OCI-LY3 (cell line): ENCODE measurements at regions not wholly inside any gene's neighbourhood (a gene's known extent, or its start where the extent isn't known, plus 50 kb on each side); places are given as distances from the start of the nearest gene placed in this dataset.

ENCODE experiments used
- CTCF ChIP-seq: fragments of 200-600, 300-600 bp; sonication (generic); IDR thresholded peaks from 2 replicates; pipeline ENCODE4 v1.5.1; 2014; ENCODE audit warnings: antibody characterized with exemption, low read length, low read depth
- EZH2phosphoT487 ChIP-seq: fragments of 200-600 bp; shearing (Covaris generic); IDR thresholded peaks from 2 replicates; pipeline ENCODE4 v1.6.1; 2018; ENCODE audit warnings: antibody characterized with exemption, mixed run types, low read depth

DNA sequence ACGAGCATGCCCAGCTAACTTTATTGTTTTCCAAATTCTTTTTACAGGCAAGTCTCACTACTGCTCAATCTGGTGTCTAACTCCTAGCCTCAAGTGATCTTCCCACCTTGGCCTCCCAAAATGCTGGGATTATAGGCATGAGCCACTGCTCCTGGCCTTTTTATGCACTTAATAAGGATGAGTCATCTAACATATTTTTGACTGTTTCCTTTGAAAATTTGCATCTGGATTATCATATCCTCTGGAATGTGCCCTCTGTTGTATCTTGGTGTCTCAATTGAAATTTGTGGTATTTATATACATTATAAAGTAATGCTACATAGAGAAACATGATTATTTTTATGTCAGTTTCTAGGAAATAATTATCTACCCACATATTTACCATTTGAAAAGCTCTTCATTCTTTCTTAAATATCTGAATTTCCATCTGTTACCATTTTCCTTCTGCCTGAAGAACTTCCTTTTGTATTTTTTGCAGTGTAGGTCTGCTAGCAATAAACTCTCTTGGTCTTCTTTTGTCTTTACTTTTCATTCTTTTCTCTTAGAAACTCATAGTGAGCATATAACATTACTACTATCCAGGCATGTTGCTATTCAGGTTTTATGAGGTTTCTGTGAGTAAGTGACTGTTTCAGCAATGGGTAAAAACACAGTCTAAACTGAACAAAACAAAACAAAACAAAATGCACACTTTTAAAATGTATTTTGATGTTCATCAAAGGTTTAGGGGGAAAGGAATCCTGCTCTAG is 52.8 kb upstream of the CNOT2 start:
- TF ChIP-seq CTCF (no peak), EZH2phosphoT487 (no peak)
